Gastrocnemius medialis (tissue), 4 donors: ENCODE measurements at regions not wholly inside any gene's neighbourhood (a gene's known extent, or its start where the extent isn't known, plus 50 kb on each side); places are given as distances from the start of the nearest gene placed in this dataset.

Experiments used
- POLR2A ChIP-seq, 2 donors: fragments of 450-650 bp; IDR thresholded peaks; one replicate each; pipeline ENCODE4 v1.6.1; 2017; ENCODE audit warnings: antibody characterized with exemption in 2 of 2, mild to moderate bottlenecking in 2 of 2, moderate library complexity in 2 of 2
- TF ChIP-seq, protein P1 (sequence below), 5 experiments: fragments of 450-650 bp in 3 of 5; fragments of 200-600 bp in 2 of 5; sonication (generic) in 2 of 5; IDR thresholded peaks in 4 of 5; conservative IDR thresholded peaks in 1 of 5; 1 replicate in 4 of 5; 2 replicates in 1 of 5; pipeline ENCODE4 v1.5.1; 2016 to 2019; ENCODE audit warnings: antibody characterized with exemption in 5 of 5, mild to moderate bottlenecking in 3 of 5, moderate library complexity in 3 of 5

GRCh38 chr12:3342051-3342450 lies 149.0 kb upstream of the PRMT8 start:
- no peak for TF ChIP-seq POLR2A (IDR thresholded peaks at IDR 0.05)
- TF ChIP-seq, protein P1, sequence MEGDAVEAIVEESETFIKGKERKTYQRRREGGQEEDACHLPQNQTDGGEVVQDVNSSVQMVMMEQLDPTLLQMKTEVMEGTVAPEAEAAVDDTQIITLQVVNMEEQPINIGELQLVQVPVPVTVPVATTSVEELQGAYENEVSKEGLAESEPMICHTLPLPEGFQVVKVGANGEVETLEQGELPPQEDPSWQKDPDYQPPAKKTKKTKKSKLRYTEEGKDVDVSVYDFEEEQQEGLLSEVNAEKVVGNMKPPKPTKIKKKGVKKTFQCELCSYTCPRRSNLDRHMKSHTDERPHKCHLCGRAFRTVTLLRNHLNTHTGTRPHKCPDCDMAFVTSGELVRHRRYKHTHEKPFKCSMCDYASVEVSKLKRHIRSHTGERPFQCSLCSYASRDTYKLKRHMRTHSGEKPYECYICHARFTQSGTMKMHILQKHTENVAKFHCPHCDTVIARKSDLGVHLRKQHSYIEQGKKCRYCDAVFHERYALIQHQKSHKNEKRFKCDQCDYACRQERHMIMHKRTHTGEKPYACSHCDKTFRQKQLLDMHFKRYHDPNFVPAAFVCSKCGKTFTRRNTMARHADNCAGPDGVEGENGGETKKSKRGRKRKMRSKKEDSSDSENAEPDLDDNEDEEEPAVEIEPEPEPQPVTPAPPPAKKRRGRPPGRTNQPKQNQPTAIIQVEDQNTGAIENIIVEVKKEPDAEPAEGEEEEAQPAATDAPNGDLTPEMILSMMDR (IDR thresholded peaks at IDR 0.05 in 4 of 5, conservative IDR thresholded peaks at IDR 0.05 in 1 of 5), result peak in 3 of 5 experiments; percentile 29 to 47 (median 35)
